ENCODE measurements at regions not wholly inside any gene's neighbourhood (a gene's known extent, or its start where the extent isn't known, plus 50 kb on each side); places are given as distances from the start of the nearest gene placed in this dataset.

- TF ChIP-seq CTCF (IDR thresholded peaks at IDR 0.05; ENCODE audit: low read depth, low read length) (no peak), POLR2A (IDR thresholded peaks at IDR 0.05; ENCODE audit: extremely low read depth, insufficient read length) (no peak)
These were observed 643.2 kb upstream of the NOX3 start for GRCh38 chr6:156098839-156099238.
